GM23338 (cell line): ENCODE measurements at regions not wholly inside any gene's neighbourhood (a gene's known extent, or its start where the extent isn't known, plus 50 kb on each side); places are given as distances from the start of the nearest gene placed in this dataset.

ENCODE experiments used
- ATAC-seq: fragments of 200-7000 bp; cut with Tn5 transposase; 3 replicates; pipeline ENCODE4 v1.9.1; 2020
- DNase-seq: peaks from one replicate; pipeline ENCODE4 v3.0.0-alpha.2; 2015; ENCODE audit warnings: low spot score
- H2AFZ ChIP-seq: fragments of 200-600 bp; sonication (generic); 2 replicates; pipeline ENCODE4 v1.8.0; 2016; ENCODE audit warnings: antibody characterized with exemption, mild to moderate bottlenecking, moderate library complexity
- H3F3A ChIP-seq: fragments of 200-600 bp; sonication (generic); replicated peaks from 2 replicates; pipeline ENCODE4 v1.8.0; 2017; ENCODE audit warnings: antibody characterized with exemption, mixed run types, low read depth
- H3K27ac ChIP-seq: fragments of 200-600 bp; sonication (generic); 2 replicates; pipeline ENCODE4 v1.6.1; 2016; ENCODE audit warnings: low read depth
- H3K27me3 ChIP-seq: fragments of 200-600 bp; sonication (generic); 2 replicates; pipeline ENCODE4 v1.8.0; 2016; ENCODE audit warnings: mild to moderate bottlenecking, mixed run types, moderate library complexity; ENCODE audit not compliant: insufficient read depth
- H3K36me3 ChIP-seq: fragments of 200-600 bp; sonication (generic); 2 replicates; pipeline ENCODE4 v1.8.0; 2016; ENCODE audit warnings: mild to moderate bottlenecking; ENCODE audit not compliant: insufficient read depth
- H3K4me1 ChIP-seq: fragments of 200-600 bp; sonication (generic); 2 replicates; pipeline ENCODE4 v1.8.0; 2016; ENCODE audit warnings: mild to moderate bottlenecking, moderate library complexity; ENCODE audit not compliant: insufficient read depth
- H3K4me2 ChIP-seq: fragments of 200-600 bp; sonication (generic); 2 replicates; pipeline ENCODE4 v1.7.1; 2017; ENCODE audit warnings: mixed run types
- H3K4me3 ChIP-seq: fragments of 200-600 bp; sonication (generic); 2 replicates; pipeline ENCODE4 v1.6.1; 2016; ENCODE audit warnings: mixed run types
- H3K79me2 ChIP-seq: fragments of 200-600 bp; sonication (generic); replicated peaks from 2 replicates; pipeline ENCODE4 v1.8.0; 2017; ENCODE audit warnings: mild to moderate bottlenecking; ENCODE audit not compliant: insufficient read depth
- H3K9me2 ChIP-seq: fragments of 200-600 bp; sonication (generic); 2 replicates; pipeline ENCODE4 v1.8.0; 2017; ENCODE audit not compliant: insufficient read depth
- H4K20me1 ChIP-seq: fragments of 200-600 bp; sonication (generic); replicated peaks from 2 replicates; pipeline ENCODE4 v1.8.0; 2017; ENCODE audit warnings: mild to moderate bottlenecking; ENCODE audit not compliant: insufficient read depth
- H3K27ac Mint-ChIP-seq: 2 replicates; pipeline ENCODE4 v1.8.0; 2020; ENCODE audit warnings: inconsistent platforms, mild to moderate bottlenecking, moderate library complexity, mixed read lengths
- H3K27me3 Mint-ChIP-seq: 3 replicates; pipeline ENCODE4 v1.8.0; 2022; ENCODE audit warnings: low read depth, mild to moderate bottlenecking, moderate library complexity, mixed read lengths, inconsistent platforms; ENCODE audit not compliant: insufficient read depth, poor library complexity
- H3K36me3 Mint-ChIP-seq: 3 replicates; pipeline ENCODE4 v1.8.0; 2021; ENCODE audit warnings: low read depth, mild to moderate bottlenecking, inconsistent platforms, moderate library complexity, mixed read lengths
- H3K4me1 Mint-ChIP-seq: 3 replicates; pipeline ENCODE4 v1.8.0; 2020; ENCODE audit warnings: mild to moderate bottlenecking, inconsistent platforms, mixed read lengths
- H3K4me3 Mint-ChIP-seq: 3 replicates; pipeline ENCODE4 v1.8.0; 2021; ENCODE audit warnings: moderate library complexity, mild to moderate bottlenecking, inconsistent platforms, mixed read lengths
- H3K9me3 Mint-ChIP-seq: 3 replicates; pipeline ENCODE4 v1.8.0; 2020; ENCODE audit warnings: moderate library complexity, mild to moderate bottlenecking, inconsistent platforms, mixed read lengths
- CREB1 ChIP-seq: fragments of 250-450 bp; sonication (Bioruptor Pico); IDR thresholded peaks from 2 replicates; pipeline ENCODE4 v1.5.0; 2020; ENCODE audit warnings: low read depth, mild to moderate bottlenecking, moderate library complexity
- EZH2 ChIP-seq: fragments of 200-600 bp; sonication (generic); IDR thresholded peaks from one replicate; pipeline ENCODE4 v1.8.0; 2017; ENCODE audit warnings: antibody characterized with exemption, mild to moderate bottlenecking, low read depth; ENCODE audit not compliant: unreplicated experiment
- EZH2phosphoT487 ChIP-seq: fragments of 200-600 bp; sonication (generic); IDR thresholded peaks from one replicate; pipeline ENCODE4 v1.8.1; 2018; ENCODE audit warnings: antibody characterized with exemption; ENCODE audit not compliant: unreplicated experiment
- JUNB ChIP-seq: IDR thresholded peaks from one replicate; pipeline ENCODE4 v1.6.1; 2016; ENCODE audit warnings: antibody characterized with exemption; ENCODE audit not compliant: unreplicated experiment
- NANOG ChIP-seq: IDR thresholded peaks from 2 replicates; pipeline ENCODE4 v1.6.1; 2016; ENCODE audit warnings: antibody characterized with exemption, borderline replicate concordance
- ZNF114 ChIP-seq: fragments of 250-450 bp; sonication (Bioruptor Pico); IDR thresholded peaks from 2 replicates; pipeline ENCODE4 v1.5.0; 2020; ENCODE audit warnings: mild to moderate bottlenecking, moderate library complexity
- ZNF462 ChIP-seq: fragments of 250-450 bp; sonication (Bioruptor Pico); IDR thresholded peaks from 2 replicates; pipeline ENCODE4 v1.5.0; 2020; ENCODE audit warnings: mild to moderate bottlenecking, moderate library complexity
- TF ChIP-seq, protein P1 (sequence below), 2 experiments: fragments of 200-600 bp in 1 of 2; sonication (generic) in 1 of 2; conservative IDR thresholded peaks; 2 replicates each; pipeline versions ENCODE4 v1.5.1 to v1.6.1; 2016 to 2017; ENCODE audit warnings: antibody characterized with exemption in 2 of 2, low read depth in 2 of 2, mild to moderate bottlenecking in 2 of 2, moderate library complexity in 1 of 2
- TF ChIP-seq, protein P2 (sequence below): IDR thresholded peaks from one replicate; pipeline ENCODE4 v1.6.1; 2018; ENCODE audit warnings: antibody characterized with exemption; ENCODE audit not compliant: unreplicated experiment
- TF ChIP-seq, protein P3 (sequence below): IDR thresholded peaks from 2 replicates; pipeline ENCODE4 v1.6.1; 2016; ENCODE audit warnings: antibody characterized with exemption

GRCh38 chr6:118371955-118372354, 176.1 kb upstream of the PLN start (continued):
- TF ChIP-seq, protein P1, sequence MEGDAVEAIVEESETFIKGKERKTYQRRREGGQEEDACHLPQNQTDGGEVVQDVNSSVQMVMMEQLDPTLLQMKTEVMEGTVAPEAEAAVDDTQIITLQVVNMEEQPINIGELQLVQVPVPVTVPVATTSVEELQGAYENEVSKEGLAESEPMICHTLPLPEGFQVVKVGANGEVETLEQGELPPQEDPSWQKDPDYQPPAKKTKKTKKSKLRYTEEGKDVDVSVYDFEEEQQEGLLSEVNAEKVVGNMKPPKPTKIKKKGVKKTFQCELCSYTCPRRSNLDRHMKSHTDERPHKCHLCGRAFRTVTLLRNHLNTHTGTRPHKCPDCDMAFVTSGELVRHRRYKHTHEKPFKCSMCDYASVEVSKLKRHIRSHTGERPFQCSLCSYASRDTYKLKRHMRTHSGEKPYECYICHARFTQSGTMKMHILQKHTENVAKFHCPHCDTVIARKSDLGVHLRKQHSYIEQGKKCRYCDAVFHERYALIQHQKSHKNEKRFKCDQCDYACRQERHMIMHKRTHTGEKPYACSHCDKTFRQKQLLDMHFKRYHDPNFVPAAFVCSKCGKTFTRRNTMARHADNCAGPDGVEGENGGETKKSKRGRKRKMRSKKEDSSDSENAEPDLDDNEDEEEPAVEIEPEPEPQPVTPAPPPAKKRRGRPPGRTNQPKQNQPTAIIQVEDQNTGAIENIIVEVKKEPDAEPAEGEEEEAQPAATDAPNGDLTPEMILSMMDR (conservative IDR thresholded peaks at IDR 0.05; ENCODE audit: low read depth in 2 of 2): no peak

DNA sequence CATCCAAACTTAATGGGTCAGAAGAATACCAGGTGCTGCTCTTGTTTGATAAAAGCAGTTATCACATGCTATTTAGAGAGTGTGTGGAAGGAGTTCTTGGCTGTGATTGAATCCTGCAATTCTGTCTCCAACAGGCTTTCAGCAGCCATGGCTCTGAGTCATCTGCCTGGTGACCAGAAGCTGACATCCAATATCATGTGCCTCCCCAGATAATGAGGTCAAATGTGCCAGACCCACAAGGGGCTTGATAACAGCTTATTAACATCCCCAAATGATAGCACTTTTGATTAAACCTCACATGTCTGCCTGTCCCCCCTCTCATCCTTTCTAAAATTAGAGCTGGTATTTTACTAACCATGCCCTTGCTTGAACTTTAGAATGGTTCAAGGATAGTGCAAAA, 175.7 kb upstream of the PLN start:
- no peak overlapping the region for H3K4me3 ChIP-seq
- no peaks in the 10 kb centered on the region for H3K36me3 ChIP-seq
- Mint-ChIP-seq H3K4me3 (no peak overlapping the region), H3K27me3 (no peaks in the 10 kb centered on the region), H3K9me3 (peaks cover 4% of the 10 kb centered on the region; the same call in 2 of the 3 replicates), H3K27ac (no peak overlapping the region), H3K4me1 (peaks cover 4% of the 10 kb centered on the region; the same call in 2 of the 3 replicates), H3K36me3 (no peaks in the 10 kb centered on the region)
- no peaks in the 10 kb centered on the region; the same call in 1 of the 2 replicates for H3K4me1 ChIP-seq
- H3K79me2 ChIP-seq: no peaks in the 10 kb centered on the region
- no peak overlapping the region for H2AFZ ChIP-seq
- ATAC-seq (no peak), DNase-seq (no peak)
- no peak overlapping the region for H3K27ac ChIP-seq
- no peaks in the 10 kb centered on the region for H3K9me2 ChIP-seq
- H3K27me3 ChIP-seq: no peaks in the 10 kb centered on the region
- no peaks in the 10 kb centered on the region for H4K20me1 ChIP-seq
- no peaks in the 10 kb centered on the region for H3F3A ChIP-seq
- H3K4me2 ChIP-seq: no peak overlapping the region
- TF ChIP-seq ZNF114 (CRISPR knock-in tag) (no peak), JUNB (no peak), ZNF462 (CRISPR knock-in tag) (no peak), EZH2phosphoT487 (no peak), CREB1 (CRISPR knock-in tag) (no peak), EZH2 (no peak), NANOG (no peak)
- TF ChIP-seq, protein P2, sequence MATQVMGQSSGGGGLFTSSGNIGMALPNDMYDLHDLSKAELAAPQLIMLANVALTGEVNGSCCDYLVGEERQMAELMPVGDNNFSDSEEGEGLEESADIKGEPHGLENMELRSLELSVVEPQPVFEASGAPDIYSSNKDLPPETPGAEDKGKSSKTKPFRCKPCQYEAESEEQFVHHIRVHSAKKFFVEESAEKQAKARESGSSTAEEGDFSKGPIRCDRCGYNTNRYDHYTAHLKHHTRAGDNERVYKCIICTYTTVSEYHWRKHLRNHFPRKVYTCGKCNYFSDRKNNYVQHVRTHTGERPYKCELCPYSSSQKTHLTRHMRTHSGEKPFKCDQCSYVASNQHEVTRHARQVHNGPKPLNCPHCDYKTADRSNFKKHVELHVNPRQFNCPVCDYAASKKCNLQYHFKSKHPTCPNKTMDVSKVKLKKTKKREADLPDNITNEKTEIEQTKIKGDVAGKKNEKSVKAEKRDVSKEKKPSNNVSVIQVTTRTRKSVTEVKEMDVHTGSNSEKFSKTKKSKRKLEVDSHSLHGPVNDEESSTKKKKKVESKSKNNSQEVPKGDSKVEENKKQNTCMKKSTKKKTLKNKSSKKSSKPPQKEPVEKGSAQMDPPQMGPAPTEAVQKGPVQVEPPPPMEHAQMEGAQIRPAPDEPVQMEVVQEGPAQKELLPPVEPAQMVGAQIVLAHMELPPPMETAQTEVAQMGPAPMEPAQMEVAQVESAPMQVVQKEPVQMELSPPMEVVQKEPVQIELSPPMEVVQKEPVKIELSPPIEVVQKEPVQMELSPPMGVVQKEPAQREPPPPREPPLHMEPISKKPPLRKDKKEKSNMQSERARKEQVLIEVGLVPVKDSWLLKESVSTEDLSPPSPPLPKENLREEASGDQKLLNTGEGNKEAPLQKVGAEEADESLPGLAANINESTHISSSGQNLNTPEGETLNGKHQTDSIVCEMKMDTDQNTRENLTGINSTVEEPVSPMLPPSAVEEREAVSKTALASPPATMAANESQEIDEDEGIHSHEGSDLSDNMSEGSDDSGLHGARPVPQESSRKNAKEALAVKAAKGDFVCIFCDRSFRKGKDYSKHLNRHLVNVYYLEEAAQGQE: no peak
- TF ChIP-seq, protein P3, sequence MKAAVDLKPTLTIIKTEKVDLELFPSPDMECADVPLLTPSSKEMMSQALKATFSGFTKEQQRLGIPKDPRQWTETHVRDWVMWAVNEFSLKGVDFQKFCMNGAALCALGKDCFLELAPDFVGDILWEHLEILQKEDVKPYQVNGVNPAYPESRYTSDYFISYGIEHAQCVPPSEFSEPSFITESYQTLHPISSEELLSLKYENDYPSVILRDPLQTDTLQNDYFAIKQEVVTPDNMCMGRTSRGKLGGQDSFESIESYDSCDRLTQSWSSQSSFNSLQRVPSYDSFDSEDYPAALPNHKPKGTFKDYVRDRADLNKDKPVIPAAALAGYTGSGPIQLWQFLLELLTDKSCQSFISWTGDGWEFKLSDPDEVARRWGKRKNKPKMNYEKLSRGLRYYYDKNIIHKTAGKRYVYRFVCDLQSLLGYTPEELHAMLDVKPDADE: no peak
- TF ChIP-seq, protein P1 (conservative IDR thresholded peaks at IDR 0.05; ENCODE audit: low read depth in 2 of 2): no peak
